GM21576 (cell line): ENCODE measurements at regions not wholly inside any gene's neighbourhood (a gene's known extent, or its start where the extent isn't known, plus 50 kb on each side); places are given as distances from the start of the nearest gene placed in this dataset.

Experiments
- ATAC-seq: cut with Tn5 transposase; IDR thresholded peaks from one replicate; pipeline ENCODE4 v1.9.1; 2021; ENCODE audit warnings: mild to moderate bottlenecking, moderate library complexity; ENCODE audit not compliant: unreplicated experiment

GRCh38 chr3:59268170-59268569 lies 218.3 kb upstream of the CFAP20DC start:
- ATAC-seq: no peak

- no peak for ATAC-seq
These were observed 217.2 kb upstream of the CFAP20DC start for GRCh38 chr3:59267021-59267420.

GRCh38 chr3:59266551-59266950 lies 216.7 kb upstream of the CFAP20DC start:
- no peak for ATAC-seq

GRCh38 chr3:59265566-59265965 lies 215.7 kb upstream of the CFAP20DC start:
- ATAC-seq: no peak

GRCh38 chr3:59264366-59264765 lies 214.5 kb upstream of the CFAP20DC start:
- no peak for ATAC-seq

GRCh38 chr3:59263152-59263551 lies 213.3 kb upstream of the CFAP20DC start:
- no peak for ATAC-seq

- peak; percentile 96 for ATAC-seq
These were observed 212.3 kb upstream of the CFAP20DC start for GRCh38 chr3:59262076-59262498.

- no peak for ATAC-seq
These were observed 211.2 kb upstream of the CFAP20DC start for GRCh38 chr3:59261009-59261408.

- ATAC-seq: no peak
These were observed 208.9 kb upstream of the CFAP20DC start for GRCh38 chr3:59258550-59259260.

- ATAC-seq: no peak
These were observed 207.7 kb upstream of the CFAP20DC start for GRCh38 chr3:59257506-59257905.

GRCh38 chr3:59256230-59256629 lies 206.4 kb upstream of the CFAP20DC start:
- no peak for ATAC-seq

GRCh38 chr3:59254976-59255375 lies 205.2 kb upstream of the CFAP20DC start:
- ATAC-seq: no peak

GRCh38 chr3:59254433-59254832 lies 204.6 kb upstream of the CFAP20DC start:
- no peak for ATAC-seq

GRCh38 chr3:59253523-59253922 lies 203.7 kb upstream of the CFAP20DC start:
- no peak for ATAC-seq

- no peak for ATAC-seq
These were observed 202.0 kb upstream of the CFAP20DC start for GRCh38 chr3:59251869-59252268.

GRCh38 chr3:59250600-59250999 lies 200.8 kb upstream of the CFAP20DC start:
- ATAC-seq: no peak

GRCh38 chr3:59249698-59250361 lies 200.0 kb upstream of the CFAP20DC start:
- ATAC-seq: no peak

- no peak for ATAC-seq
These were observed 199.2 kb upstream of the CFAP20DC start for GRCh38 chr3:59249004-59249403.

GRCh38 chr3:59247402-59247841 lies 197.6 kb upstream of the CFAP20DC start:
- peak; percentile 48 for ATAC-seq

GRCh38 chr3:59246719-59247401 lies 197.0 kb upstream of the CFAP20DC start:
- peak; percentile 58 for ATAC-seq

- ATAC-seq: no peak
These were observed 196.2 kb upstream of the CFAP20DC start for GRCh38 chr3:59245859-59246501.
